ENCODE measurements at regions not wholly inside any gene's neighbourhood (a gene's known extent, or its start where the extent isn't known, plus 50 kb on each side); places are given as distances from the start of the nearest gene placed in this dataset.

DNA sequence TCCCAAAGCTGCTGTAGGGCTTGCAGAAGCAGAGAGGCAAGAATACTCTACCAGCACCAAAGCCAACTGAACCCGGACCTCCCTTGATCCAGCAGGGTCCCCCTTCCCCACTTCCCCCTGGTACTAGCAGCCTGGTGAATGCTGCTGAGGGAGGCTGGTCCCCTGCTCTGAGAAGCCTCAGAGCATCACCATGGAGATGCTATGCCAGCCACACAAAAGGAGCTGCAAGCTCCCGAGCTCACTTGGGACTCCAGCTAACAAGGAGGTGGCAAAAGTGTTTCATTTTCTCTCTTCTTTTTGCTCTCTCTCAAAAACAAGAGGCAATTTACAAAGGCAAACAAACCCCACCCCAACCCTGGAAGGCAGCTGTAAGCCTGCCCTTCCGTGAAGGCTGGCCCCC lies 509.8 kb downstream of the BUD13 start:
- TF ChIP-seq POLR2A (IDR thresholded peaks at IDR 0.05; ENCODE audit: low read length): no peak
- no peak for TF ChIP-seq GATA1 (IDR thresholded peaks at IDR 0.05; ENCODE audit: low read depth, low read length)

Measured in erythroblast (primary cell).